Upper lobe of left lung (tissue), 6 donors: ENCODE measurements at regions not wholly inside any gene's neighbourhood (a gene's known extent, or its start where the extent isn't known, plus 50 kb on each side); places are given as distances from the start of the nearest gene placed in this dataset.
"Not testable (repeated sequence)": the region's sequence is repeated elsewhere in the genome, so short reads cannot be mapped to it uniquely, and the experiment has no call there.

Source experiments
- ATAC-seq, 2 donors: fragments of 200-7000 bp; cut with Tn5 transposase; one replicate each; pipeline ENCODE4 v1.9.1; 2022; ENCODE audit warnings: mild to moderate bottlenecking in 2 of 2, moderate library complexity in 2 of 2; ENCODE audit not compliant: low FRiP score in 2 of 2
- DNase-seq, 2 donors: peaks; one replicate each; pipeline ENCODE4 v3.0.0-alpha.2; 2019 to 2020
- H3K27ac ChIP-seq, 4 donors: fragments of 200-600 bp; sonication (generic); one replicate each; pipeline ENCODE4 v1.5.1; 2016 to 2019
- H3K27me3 ChIP-seq, 4 donors: fragments of 200-600 bp; sonication (generic); one replicate each; pipeline ENCODE4 v1.5.1; 2017 to 2019
- H3K36me3 ChIP-seq, 4 donors: fragments of 200-600 bp; sonication (generic); one replicate each; pipeline ENCODE4 v1.5.1; 2016 to 2019
- H3K4me1 ChIP-seq, 4 donors: fragments of 200-600 bp; sonication (generic); one replicate each; pipeline ENCODE4 v1.5.1; 2018 to 2019
- H3K4me3 ChIP-seq, 4 donors: fragments of 200-600 bp; sonication (generic); one replicate each; pipeline ENCODE4 v1.5.1; 2017 to 2019; ENCODE audit warnings: mild to moderate bottlenecking in 2 of 4, moderate library complexity in 1 of 4
- H3K9me3 ChIP-seq, 4 donors: fragments of 200-600 bp; sonication (generic); one replicate each; pipeline ENCODE4 v1.5.1; 2018 to 2019
- CTCF ChIP-seq, 6 experiments: fragments of 450-650 bp in 4 of 6; fragments of 200-600 bp in 2 of 6; sonication (generic) in 2 of 6; IDR thresholded peaks; one replicate each; pipeline ENCODE4 v1.5.1; 2016 to 2019; ENCODE audit warnings: antibody characterized with exemption in 6 of 6
- EP300 ChIP-seq, 4 donors: sonication (generic); formaldehyde crosslinking; IDR thresholded peaks; one replicate each; pipeline ENCODE4 v1.5.1; 2017; ENCODE audit warnings: antibody characterized with exemption in 4 of 4, control low read depth in 2 of 4
- POLR2A ChIP-seq, 4 donors: fragments of 450-650 bp; IDR thresholded peaks; one replicate each; pipeline ENCODE4 v1.5.1; 2016 to 2017; ENCODE audit warnings: antibody characterized with exemption in 4 of 4, mild to moderate bottlenecking in 2 of 4
- POLR2AphosphoS5 ChIP-seq, 2 donors: sonication (generic); formaldehyde crosslinking; IDR thresholded peaks; one replicate each; pipeline ENCODE4 v1.5.1; 2017; ENCODE audit warnings: antibody characterized with exemption in 2 of 2
- WGBS, 2 donors: methylation state at CpG; one replicate each; pipeline ENCODE4 v1.1.5; 2017 to 2018; 5-methylcytosine and 5-hydroxymethylcytosine counted together
- donor health status: DM: no; HTN: no; CAD: no; lungs with moderate emphysema.
- donor health status: DM: no; HTN: yes; CAD: no; lungs with severe emphysema.

- no peak for ATAC-seq
- H3K4me1 ChIP-seq = no peaks in the 10 kb centered on the region
- TF ChIP-seq CTCF (IDR thresholded peaks at IDR 0.05) = no peak
- no peak for TF ChIP-seq POLR2AphosphoS5 (IDR thresholded peaks at IDR 0.05)
- no peak for TF ChIP-seq POLR2A (IDR thresholded peaks at IDR 0.05)
- TF ChIP-seq EP300 (IDR thresholded peaks at IDR 0.05) = no peak
- H3K27me3 ChIP-seq = no peaks in the 10 kb centered on the region
- no peaks in the 10 kb centered on the region for H3K9me3 ChIP-seq
- DNase-seq = no peak
- H3K27ac ChIP-seq = no peak overlapping the region
- WGBS, 2 donors = 79 to 80% methylated on average over 4 of the region's 4 CpGs
- H3K36me3 ChIP-seq = no peaks in the 10 kb centered on the region
- H3K4me3 ChIP-seq = no peak overlapping the region
These were observed 284.9 kb upstream of the CNTNAP2 start for GRCh38 chr7:145831616-145832206.

DNA sequence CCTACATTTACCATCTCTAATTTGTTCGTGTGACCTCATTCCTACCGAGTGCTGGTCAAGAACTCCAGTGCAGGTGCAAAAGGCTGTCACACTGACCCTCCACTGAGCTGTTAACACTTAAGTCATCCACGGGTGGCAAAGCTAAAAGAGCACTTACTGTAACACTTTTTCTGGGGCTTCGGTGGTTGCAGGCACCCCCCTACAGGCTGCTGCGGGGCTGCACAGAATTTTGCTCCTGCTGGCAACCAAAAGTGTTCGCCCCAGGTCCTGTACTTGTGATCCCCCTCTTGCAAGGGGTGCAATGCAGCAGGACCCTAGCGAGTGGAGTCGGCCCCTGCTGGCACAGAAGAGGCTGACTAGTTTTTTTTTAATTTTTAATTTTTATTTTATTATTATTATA, 298.9 kb upstream of the CNTNAP2 start:
- Histone ChIP-seq H3K27ac (no peak overlapping the region), H3K4me1 (no peaks in the 10 kb centered on the region), H3K27me3 (no peaks in the 10 kb centered on the region), H3K4me3 (no peak overlapping the region), H3K9me3 (peaks cover 0 to 6% (median 0%) of the 10 kb centered on the region in 4 donors), H3K36me3 (no peaks in the 10 kb centered on the region)
- WGBS, 2 donors = 83 to 90% methylated on average over 8 of the region's 8 CpGs
- ATAC-seq (no peak), DNase-seq (no peak)
- TF ChIP-seq CTCF (IDR thresholded peaks at IDR 0.05) = no peak
- TF ChIP-seq POLR2A (IDR thresholded peaks at IDR 0.05) = no peak
- TF ChIP-seq EP300 (IDR thresholded peaks at IDR 0.05) = no peak
- no peak for TF ChIP-seq POLR2AphosphoS5 (IDR thresholded peaks at IDR 0.05)

GRCh38 chr7:145812218-145812617, 304.4 kb upstream of the CNTNAP2 start:
- H3K27ac ChIP-seq = no peak overlapping the region
- H3K4me1 ChIP-seq = no peaks in the 10 kb centered on the region
- TF ChIP-seq POLR2AphosphoS5 (IDR thresholded peaks at IDR 0.05) (no peak), EP300 (IDR thresholded peaks at IDR 0.05) (no peak)
- peaks cover 0 to under 1% (median 0%) of the 10 kb centered on the region in 4 donors for H3K9me3 ChIP-seq
- H3K36me3 ChIP-seq = no peaks in the 10 kb centered on the region
- DNase-seq (no peak), ATAC-seq (no peak)
- no peak overlapping the region for H3K4me3 ChIP-seq
- no peaks in the 10 kb centered on the region for H3K27me3 ChIP-seq

DNA sequence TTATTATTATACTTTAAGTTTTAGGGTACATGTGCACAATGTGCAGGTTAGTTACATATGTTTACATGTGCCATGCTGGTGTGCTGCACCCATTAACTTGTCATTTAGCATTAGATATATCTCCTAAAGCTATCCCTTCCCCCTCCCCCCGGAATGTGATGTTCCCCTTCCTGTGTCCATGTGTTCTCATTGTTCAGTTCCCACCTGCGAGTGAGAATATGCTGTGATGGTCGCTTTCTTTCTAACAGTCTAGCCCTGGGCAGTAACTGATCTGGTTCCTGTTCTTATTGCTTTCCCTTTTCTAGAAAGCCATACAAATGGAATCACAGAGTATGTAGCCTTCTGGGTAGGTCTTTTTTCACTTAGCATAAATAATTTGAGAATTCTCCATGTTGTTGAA, 311.1 kb upstream of the CNTNAP2 start:
- H3K27me3 ChIP-seq, DNase-seq, ATAC-seq, H3K27ac ChIP-seq, H3K4me3 ChIP-seq, H3K4me1 ChIP-seq, H3K36me3 ChIP-seq, H3K9me3 ChIP-seq: not testable (repeated sequence)
- WGBS, 2 donors = 59 to 80% methylated on average over 3 of the region's 3 CpGs

DNA sequence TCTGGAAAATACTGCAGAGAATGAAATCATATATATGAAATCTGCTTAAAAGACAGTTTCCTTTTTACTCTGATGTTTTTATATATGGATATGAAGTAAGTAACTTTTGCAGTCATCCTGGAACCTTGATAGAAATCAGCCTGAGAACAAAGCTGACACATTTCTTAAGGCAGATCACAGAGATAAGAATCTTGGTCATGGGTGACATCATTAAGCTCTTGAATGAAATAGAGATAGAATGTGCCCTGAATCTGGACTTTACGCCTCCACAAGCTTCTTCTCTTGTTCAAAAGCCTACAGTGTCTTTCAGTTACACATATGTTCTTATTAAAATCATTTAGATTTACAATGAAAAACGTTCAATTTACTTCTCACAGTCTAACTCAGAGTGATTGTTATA, 319.1 kb upstream of the CNTNAP2 start:
- DNase-seq (no peak), ATAC-seq (no peak)
- Histone ChIP-seq H3K4me3 (no peak overlapping the region), H3K27ac (no peak overlapping the region), H3K4me1 (no peaks in the 10 kb centered on the region), H3K27me3 (no peaks in the 10 kb centered on the region), H3K36me3 (no peaks in the 10 kb centered on the region), H3K9me3 (no peaks in the 10 kb centered on the region)
- TF ChIP-seq POLR2AphosphoS5 (IDR thresholded peaks at IDR 0.05) = no peak
- no peak for TF ChIP-seq CTCF (IDR thresholded peaks at IDR 0.05)
- TF ChIP-seq EP300 (IDR thresholded peaks at IDR 0.05) = no peak
- no peak for TF ChIP-seq POLR2A (IDR thresholded peaks at IDR 0.05)
- 57 to 60% methylated on average over 2 of the region's 2 CpGs for WGBS, 2 donors

- no peaks in the 10 kb centered on the region for H3K27me3 ChIP-seq
These were observed 321.5 kb upstream of the CNTNAP2 start for GRCh38 chr7:145795132-145795531.

More at GRCh38 chr7:145795132-145795531, 321.5 kb upstream of the CNTNAP2 start:
- Histone ChIP-seq H3K9me3 (no peaks in the 10 kb centered on the region), H3K4me3 (no peak overlapping the region), H3K36me3 (no peaks in the 10 kb centered on the region), H3K27ac (no peak overlapping the region), H3K4me1 (no peaks in the 10 kb centered on the region)
- no peak for ATAC-seq
- no peak for TF ChIP-seq POLR2AphosphoS5 (IDR thresholded peaks at IDR 0.05)
- no peak for TF ChIP-seq POLR2A (IDR thresholded peaks at IDR 0.05)
- no peak for TF ChIP-seq EP300 (IDR thresholded peaks at IDR 0.05)
- TF ChIP-seq CTCF (IDR thresholded peaks at IDR 0.05) = no peak
- DNase-seq = no peak
